Stimulated activated CD4-positive, alpha-beta T cell treated with anti-CD3 and anti-CD28 coated beads, Interleukin-12 subunit alpha, Interleukin-12 subunit beta, amount 100 ng/mL, for 48 hours (primary cell): ENCODE measurements at regions not wholly inside any gene's neighbourhood (a gene's known extent, or its start where the extent isn't known, plus 50 kb on each side); places are given as distances from the start of the nearest gene placed in this dataset.

ENCODE experiments used
- DNase-seq, 3 donors: peaks; one replicate each; pipeline ENCODE4 v3.0.0-alpha.2; 2020; ENCODE audit warnings: low read depth in 2 of 3, low spot score in 1 of 3

DNA sequence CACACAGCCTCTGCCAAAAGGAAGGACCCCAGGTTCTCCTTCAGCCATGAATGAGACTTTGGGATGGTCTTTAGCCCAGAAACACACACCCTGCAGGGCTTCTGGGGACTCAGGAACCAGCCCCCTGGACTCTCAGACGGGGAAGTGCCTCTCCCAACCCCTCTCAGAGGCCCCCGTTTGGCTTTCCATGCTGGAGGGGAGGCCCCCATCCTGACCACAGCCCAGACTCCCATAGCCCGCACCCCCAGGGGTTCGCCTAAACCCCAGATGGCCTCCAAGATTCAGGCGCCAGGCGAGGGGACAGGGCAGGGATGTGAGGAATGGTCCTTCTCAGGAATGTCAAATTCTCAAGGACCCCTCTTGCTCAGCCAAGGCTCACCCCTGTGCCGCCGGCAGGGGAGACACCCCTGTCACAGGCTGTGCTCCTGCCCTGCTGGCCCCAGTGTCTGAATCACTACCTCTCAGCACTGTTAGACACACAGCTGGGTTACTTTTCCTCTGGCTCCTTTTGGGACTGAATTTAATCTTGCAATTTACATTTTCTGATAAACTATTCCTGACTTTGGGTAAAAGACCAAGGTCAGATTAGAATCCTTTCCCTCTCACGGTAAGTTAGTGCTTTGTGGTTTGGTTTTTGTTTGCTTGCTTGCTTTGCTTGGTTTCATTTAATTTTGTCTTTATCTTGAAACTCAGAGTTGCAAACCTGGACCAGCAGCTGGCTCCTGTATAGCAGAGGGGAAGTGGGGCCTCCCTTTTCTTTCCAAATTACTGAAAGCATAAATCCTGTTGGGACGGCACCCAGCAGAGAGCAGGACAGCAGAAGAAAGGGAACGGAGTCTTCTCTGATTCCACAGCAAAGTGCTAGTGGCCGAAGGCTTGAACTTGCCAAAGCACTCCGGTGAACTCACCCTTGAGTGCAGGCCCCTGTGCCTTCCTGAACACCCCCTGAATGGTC lies 198.9 kb upstream of the RAB6C start:
- DNase-seq: no peak

DNA sequence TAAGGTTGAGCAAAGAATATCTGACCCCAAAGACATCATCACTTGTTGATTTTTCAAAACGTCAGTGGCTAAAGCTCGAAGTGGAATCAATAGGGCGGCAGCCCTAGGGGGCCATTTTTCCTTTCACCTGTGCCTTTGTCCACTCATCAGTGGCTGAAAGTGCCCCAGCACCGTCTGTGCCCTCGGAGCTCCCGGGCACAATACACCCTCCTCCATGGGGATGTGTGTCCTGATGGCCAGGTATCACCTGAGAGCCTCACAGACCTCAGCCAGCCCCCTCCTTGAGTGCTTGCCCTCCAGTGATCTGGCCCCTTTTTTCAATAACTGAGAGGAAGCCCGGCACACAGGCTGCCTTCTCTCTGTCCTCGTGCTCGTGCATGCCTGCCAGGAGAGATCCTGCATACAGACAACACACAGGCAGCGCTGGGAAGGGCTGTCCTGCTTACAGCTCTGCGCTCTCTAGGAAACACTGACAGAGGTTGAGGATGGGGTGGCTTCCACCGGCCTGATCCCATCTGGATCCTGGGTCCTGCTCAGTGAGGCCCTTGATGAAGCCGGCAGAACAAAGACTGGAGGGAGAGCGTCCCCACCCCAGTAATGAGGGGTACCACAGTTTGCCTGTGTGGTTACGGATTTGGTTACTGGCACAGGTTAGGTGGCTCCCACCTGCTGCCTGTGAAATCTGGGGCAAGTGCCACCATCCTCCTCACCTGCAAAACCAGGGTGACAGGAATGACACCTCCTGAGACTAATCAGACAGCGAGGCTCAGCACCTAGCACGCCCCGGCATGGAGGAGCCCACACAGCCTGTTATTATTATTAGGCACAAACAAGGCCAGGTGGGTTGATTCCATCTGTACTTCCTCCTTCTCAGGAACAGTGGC lies 197.5 kb upstream of the RAB6C start:
- DNase-seq: no peak

DNA sequence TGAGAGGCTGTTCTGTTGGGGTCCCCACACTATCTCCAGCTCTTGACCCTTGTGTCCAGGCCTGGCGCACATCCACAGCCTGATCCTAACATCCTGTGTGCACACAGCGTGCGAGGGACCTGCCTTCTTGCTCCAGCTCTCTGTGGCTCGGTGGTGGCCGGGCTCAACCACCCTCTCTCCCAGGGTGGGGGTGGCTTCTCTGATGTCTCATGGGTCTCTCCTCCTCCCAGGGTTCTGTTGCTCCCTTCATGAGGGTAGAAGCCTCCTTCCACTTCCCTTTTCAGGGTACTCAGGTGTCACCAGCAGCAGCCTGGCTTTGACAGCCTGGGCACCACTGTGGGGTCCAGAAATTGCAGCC lies 196.9 kb upstream of the RAB6C start:
- DNase-seq: no peak

DNA sequence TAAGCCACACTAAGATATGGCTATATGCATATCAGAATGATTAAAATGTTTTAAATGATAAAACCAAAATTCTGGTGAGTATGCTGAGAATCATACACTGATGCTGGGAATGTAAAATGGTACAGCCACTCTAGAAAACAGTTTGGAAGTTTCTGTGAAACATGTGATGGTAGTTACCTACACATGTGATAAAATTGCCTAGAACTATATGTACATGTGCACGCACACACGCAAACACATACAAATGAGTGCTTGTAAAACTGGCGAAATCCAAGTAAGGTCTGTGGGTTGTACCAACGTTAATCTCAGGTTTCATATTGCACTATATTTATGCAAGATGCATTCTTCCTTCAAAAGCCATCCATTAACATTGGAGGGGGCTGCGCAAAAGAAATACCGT lies 195.0 kb upstream of the RAB6C start:
- no peak for DNase-seq

GRCh38 chr2:129791712-129792111 lies 187.8 kb upstream of the RAB6C start:
- DNase-seq: no peak

GRCh38 chr2:129793431-129793902 lies 186.0 kb upstream of the RAB6C start:
- DNase-seq: no peak

GRCh38 chr2:129794116-129794515 lies 185.3 kb upstream of the RAB6C start:
- no peak for DNase-seq

- no peak for DNase-seq
Measured at GRCh38 chr2:129794540-129794939, 184.9 kb upstream of the RAB6C start.

GRCh38 chr2:129796225-129796624 lies 183.2 kb upstream of the RAB6C start:
- DNase-seq: no peak

DNA sequence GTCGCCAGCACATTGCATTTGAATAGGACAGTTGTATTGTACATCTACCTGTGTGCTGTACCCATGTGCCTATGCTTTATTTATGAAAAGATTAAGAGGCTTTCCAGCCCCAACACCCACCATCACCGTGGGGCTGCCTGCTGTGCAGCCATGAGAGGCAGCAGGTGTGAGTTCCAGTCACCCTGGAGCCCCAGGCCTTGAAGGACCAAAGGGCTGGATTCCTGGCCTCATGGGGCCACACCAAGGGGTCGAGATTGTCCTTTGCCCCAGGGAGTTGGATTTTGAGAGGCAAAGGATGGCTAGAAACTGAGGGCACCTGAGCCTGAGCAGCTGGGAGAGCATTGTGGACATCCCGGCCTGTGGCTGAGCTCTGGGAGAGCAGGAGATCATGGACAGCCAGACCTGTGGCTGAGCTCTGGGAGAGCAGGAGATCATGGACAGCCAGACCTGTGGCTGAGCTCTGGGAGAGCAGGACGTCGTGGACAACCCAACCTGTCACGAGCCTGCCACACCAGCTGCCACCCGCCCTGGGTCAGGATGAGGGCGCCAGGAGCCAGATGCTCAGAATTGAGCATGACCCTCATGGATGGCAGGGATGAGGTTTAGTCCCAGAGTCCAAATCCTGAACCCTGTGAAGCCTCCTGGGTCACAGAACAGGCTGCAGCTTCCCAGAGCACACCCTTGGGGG lies 182.5 kb upstream of the RAB6C start:
- no peak for DNase-seq

DNA sequence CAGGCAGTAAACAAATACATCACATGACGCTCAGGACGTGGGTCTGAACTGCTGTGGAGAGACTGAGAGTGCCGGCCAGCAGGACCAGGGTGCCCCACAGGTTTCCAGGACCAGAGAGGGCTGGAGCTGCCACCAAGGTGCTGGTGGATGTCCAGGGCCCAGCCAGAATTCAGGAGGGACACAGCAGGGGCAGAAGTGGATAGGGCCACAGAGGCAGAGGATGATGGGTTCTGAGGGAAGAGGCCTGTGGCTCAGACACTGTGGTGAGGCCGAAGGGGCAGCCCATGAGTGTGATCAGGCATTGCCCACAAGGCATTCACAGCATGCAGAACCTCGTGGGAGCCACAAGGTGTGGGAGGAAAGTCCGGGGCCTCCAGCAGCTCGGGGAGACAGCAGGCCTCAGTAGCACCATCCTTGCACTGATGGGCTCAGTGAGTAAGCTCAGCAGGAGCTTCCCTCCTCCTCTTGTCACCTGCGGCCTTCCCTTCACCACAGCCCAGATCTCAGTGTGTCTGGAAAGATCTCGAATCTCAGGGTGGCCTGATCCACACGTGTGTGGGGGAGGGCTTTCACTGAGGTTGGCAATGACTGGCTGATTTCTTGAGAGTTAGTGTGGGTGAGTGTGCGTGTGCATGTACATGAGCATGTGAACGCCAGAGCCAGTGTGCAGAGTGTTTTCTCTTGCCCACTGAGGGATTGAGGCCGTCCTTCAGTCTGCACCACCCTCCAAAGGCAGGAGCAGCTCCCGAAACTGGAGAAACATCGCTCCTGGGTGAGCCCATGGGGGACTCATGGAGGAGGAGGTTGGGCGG lies 181.8 kb upstream of the RAB6C start:
- no peak for DNase-seq

- no peak for DNase-seq
Measured at GRCh38 chr2:129798301-129798581, 181.2 kb upstream of the RAB6C start.

- DNase-seq: no peak
Measured at GRCh38 chr2:129798626-129799025, 180.8 kb upstream of the RAB6C start.

DNA sequence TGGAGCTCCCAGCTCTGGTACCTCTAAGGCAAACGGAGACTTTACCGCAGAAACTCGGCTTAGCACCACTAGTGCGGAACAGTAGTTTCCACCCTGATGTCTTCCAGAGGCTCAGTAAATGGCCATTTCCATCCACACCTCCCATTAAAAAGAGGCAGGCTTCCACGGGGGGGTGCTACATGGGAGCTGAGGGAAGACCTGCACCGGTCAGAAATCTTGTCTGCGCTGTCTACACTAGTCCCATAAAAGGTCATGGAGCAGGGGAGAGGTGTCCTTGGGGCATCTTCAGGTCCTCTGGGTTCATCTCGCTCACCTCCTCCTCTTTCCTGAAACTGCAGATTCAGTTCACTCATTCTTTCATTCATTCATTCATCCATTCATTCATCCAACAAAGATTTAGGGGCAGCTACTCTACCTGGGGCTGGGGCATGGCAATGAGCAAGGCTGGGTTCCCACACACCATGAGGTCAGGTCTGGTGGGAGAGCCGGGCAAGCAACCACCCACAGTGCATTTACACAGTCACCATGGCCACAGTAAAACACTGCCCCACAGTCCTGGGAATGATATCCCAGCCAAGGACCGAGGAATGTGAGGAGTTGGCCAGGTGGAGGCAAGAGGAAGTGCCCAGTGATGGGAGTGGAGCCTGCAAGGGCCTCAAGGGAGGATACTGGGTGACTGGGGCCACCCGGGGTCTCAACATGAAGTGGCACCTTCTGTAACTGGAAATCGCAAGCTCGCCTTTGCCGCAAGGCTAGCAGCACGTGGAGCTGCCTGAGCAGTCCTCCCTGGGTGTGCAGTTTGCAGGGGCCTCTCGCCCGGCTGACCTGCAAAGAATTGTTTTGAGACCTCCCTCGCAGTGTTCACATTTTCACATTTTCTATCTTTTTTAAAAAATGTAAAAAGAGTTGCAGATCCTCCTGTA lies 180.2 kb upstream of the RAB6C start:
- no peak for DNase-seq

DNA sequence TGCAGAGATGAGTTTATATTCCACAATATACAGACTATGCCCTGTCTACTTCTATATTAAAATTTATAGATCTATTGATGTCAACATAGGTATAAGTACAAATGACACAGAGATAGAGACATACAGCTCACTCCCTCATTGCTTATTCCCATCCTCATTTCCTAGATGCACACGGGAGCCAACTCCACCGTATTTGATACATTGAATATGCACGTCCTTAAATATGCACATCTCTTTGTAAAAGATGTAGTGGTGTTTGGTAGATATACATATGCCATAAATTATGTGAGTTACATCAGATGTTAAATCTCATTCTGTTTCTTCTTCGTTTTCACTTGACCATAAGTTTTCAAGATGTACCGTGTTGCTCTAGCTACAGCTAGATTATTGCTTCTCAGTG lies 179.2 kb upstream of the RAB6C start:
- no peak for DNase-seq

- no peak for DNase-seq
Measured at GRCh38 chr2:129800686-129801085, 178.8 kb upstream of the RAB6C start.

GRCh38 chr2:129801575-129801974 lies 177.9 kb upstream of the RAB6C start:
- DNase-seq: no peak

DNA sequence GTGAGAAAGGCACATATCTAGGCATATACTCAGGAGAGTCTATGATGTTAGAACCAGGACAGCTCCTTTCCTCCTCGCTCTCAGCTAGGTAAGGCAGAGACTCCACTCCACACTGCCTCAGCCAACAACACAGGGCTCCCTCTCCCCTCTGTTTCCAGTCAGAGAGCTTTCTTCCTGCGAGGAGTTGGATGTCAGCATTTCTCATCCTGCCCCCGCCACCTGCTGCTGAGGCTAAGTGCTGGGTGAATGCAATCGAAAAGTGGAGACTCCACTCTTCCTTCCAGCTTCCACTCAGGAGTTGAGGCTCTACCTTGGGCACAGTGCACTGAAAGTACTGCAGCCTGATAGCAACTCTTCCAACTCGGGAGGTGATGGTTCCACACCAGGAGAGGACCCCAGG lies 177.2 kb upstream of the RAB6C start:
- DNase-seq: no peak

DNA sequence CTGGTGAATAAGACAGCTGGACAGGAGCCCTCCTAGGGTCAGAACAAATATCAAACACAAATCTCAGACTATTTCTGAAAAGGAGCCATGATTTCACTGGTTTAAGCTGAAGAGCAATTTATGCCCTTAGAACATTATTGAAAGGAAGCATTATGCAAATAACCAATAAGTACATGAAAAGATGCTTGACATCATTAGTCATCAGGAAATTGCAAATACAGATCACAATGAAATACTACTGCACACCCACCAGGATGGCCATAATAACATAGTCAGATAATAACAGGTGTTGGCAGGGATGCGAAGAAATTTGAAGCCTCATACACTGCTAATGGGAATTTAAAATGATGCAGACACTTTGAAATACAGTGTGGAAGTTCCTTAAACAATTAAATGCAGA lies 176.4 kb upstream of the RAB6C start:
- DNase-seq: no peak

DNA sequence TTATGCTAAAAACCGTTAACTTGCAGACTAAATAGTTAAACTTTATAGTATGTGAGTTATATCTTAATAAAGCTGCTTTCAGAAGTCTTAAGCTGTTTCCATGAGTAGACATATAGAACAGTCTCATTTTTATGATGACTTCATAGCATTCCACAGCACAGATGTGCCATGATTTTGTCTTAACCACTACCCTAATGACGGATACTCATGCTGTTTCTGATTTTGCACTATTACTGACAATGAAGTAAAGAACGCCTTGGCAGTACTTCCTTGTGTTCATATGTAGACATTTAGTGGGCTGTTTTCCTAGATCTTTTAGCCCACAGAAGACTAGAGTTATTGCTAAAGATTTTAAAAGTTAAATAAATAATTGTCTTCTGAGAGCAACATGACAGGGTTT lies 175.6 kb upstream of the RAB6C start:
- DNase-seq: no peak
